Head of caudate nucleus (tissue), 42 donors: ENCODE measurements at regions not wholly inside any gene's neighbourhood (a gene's known extent, or its start where the extent isn't known, plus 50 kb on each side); places are given as distances from the start of the nearest gene placed in this dataset.

ENCODE experiments used
- DNase-seq, 42 donors: peaks; one replicate each; pipeline versions ENCODE4 v3.0.0 to v3.0.0-alpha.2; 2020 to 2021; ENCODE audit warnings: mixed read lengths in 7 of 42
- intact Hi-C: fragments of 100-400 bp; cut with DNase I; formaldehyde crosslinking; loops from one replicate; pipeline ENCODE4 v1.15.0; 2022

DNA sequence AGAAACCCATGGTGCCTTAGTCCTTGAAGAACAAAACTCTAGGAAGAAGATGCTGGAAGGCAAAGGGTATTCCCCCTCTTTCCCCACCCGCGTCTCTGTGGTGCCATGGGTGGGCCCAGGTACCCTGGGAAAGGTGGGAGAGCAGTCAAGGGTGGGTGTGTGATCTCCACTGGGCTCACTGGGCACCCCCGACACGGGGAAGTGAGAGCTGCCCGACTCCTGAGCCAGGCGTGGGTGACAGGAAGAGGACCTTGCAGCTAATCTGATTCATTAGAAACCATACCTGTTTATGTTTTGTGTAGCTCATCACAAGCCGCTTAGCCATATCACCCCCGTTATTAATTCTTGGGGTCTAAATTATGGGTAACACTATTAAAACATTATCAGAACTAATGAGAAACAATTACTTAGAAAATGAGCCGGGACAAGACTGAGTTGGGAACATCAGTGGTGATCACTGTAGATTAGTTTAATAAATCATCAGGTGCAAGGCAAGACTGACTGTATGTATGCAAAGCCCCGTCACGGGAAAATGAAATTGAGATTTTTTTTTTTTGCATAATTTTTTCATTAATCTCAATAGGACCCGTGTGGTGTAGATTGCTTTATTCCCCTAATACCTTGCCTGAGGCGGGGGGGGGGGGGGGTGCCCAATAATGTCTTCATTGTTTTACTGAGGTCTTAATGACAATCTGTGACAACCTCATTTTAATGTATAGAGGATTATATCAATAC, 77.3 kb downstream of the ZIC5 start:
- DNase-seq: no peak
- intact Hi-C loops: no loop called here

DNA sequence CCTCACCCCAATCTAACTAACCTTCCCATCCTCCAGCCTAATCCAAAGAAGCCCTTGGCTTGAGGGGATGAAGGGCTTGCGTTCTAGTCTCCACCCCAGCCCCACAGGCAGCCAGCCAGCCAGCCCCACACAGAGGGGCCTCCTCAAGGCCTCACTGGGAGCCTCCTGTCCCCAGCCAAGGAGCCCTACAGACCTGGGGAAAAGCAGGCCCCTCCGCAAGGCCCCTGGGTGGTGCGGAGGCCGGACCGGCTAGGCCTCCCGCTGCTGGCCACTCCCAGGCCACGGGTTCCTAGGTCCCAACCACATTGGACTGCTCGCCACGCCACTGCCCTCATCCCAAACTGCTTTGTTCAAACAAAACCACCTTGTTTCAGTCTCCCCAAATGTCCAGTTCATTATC, 78.0 kb downstream of the ZIC5 start:
- intact Hi-C loops: no loop called here
- peak in 1 of 42 donors; percentile 22 for DNase-seq

DNA sequence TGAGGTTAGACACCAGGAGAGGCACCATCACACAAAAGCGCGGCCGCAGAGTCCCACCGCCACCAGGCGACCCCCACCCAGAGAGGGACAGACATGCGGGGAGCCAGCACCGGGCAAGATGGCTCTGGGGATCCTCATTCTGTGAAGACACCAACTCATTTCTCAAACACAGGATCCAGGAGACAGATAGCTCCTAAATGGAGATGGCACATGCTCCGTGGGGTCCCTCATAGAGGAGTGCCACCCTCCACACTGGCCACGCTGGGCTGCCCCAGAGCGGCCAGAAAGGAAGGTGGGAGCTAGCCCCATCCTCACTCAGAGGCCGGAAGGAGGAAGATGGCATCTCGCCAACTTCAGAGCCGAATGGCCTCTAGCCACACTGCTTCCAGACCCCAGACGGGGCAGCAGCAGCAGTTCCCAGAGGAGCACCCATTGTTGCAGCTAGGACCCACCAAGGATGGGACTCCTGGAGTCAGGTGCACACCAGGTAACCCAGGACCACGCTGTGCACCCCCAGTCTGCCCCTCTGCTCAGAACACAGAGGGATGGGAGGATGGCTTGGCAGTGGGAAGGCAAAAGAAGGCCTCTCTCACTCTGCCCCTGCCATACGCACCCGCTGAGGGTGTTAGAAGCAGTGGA, 78.6 kb downstream of the ZIC5 start:
- DNase-seq: peak in 3 of 42 donors; percentile 6 to 41 (median 35)
- intact Hi-C loops: no loop called here

DNA sequence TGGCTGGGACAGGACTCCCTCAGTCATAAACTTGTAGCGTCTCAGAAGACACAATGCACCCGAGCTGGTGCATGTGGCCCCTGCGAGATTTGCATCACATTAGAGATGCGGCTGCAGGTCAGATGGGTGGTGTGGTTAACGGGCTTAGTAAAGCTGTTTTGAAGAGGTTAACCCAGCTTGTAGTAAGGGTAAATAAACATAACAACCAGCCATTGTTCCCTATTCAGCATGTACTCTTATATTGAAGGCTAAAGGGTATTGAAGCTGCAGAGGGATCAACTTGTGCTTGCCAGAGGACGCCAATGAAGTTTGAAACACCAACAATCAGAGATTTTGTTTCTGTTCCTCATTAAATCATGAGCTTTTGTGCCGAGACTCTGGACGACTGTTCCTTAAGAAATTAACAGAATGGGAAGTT, 79.4 kb downstream of the ZIC5 start:
- intact Hi-C loops: no loop called here
- peak in 4 of 42 donors; percentile 8 to 36 (median 25) for DNase-seq

DNA sequence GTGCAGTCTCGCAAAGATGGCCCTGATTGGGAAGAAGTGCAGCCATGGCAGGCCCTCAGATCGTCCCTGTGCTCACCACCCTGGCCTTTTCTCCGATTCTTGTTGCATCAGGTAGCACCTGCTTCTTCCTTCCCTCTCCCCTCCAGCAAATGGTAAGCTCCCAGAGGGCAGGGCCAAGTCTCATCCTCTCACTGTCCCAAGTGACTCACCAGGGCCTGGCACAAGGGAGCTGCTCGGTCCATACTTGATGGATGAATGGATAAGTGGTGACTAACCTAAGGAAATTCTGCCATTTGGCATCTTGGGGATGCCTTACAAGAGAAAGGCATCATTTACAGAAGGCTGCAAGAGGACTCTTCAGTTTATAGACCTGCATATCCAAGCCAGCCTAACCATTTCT, 84.9 kb downstream of the ZIC5 start:
- peak in 2 of 42 donors; percentile 27 to 32 for DNase-seq
- intact Hi-C loops: no loop called here

DNA sequence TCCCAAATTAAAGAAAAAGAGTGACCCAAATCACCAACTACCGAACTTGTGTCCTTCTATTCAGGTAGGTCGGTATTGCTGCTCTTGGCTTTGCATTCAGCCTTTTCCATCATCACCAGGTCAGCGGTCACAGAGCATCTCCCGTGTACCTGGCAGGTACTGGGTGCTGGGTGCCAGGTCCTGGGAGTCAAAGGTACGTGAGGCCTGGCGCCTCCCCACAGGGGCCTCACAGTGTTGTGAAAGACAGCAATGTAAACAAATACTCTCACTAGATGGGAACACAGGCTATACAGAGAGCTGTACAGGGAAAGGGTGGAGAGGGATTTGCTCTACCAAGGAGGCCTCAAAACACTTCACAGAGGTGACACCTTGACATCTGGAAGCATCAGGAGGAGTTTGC, 86.7 kb downstream of the ZIC5 start:
- peak in 2 of 42 donors; percentile 20 to 22 for DNase-seq
- intact Hi-C loops: no loop called here

DNA sequence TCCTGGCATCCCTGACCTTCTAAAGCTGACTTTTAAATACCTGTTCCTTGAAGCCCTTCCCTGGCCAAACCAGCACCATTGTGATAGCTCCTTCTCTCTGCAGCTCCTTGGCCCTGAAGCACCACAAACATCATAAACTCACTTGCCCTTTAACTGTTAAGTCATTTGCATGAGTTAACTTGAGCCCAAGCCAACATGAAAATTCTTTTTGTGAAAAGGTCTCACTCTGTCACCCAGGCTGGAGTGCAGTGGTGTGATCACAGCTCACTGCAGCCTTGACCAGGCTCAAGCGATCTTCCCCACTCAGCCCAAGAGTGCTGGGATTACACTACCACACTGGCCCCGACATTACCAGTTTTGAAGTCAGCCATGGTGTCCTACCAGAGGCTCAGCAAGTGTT, 87.8 kb downstream of the ZIC5 start:
- intact Hi-C loops: no loop called here
- DNase-seq: peak in 2 of 42 donors; percentile 23 to 24

DNA sequence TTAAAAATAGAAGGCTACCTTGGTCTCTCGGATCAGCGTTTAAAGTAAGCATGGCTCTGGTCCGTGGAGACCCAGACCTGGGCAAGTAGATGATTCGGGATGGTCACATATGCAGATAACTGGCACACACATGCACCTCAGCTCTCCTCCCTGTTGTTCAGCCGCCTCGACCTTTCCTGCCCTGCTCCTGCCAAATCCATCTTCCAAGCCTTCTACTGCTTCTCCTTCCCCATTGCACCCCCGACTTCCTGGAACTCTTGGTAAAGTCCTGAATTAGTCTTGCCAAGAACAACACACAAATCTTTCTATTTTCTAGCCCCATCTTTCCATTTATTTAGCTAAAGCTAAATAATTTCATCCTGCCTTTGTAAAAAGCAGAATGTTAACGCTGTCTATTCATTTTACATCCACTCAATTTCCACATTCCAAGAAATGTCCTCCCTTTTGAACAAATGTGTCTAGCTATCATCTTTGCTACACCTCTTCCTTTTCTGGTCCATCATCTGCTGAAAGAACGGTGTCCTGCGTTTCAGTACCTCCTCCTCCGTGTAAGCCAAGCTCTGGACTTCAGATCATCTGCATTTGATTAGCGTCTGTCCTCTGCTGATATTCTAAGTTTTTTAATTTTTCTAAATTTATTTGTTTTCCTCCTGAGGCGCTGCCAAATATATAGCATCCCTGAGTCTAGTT, 92.5 kb downstream of the ZIC5 start:
- intact Hi-C loops: no loop called here
- DNase-seq: peak in 2 of 42 donors; percentile 24 to 31

DNA sequence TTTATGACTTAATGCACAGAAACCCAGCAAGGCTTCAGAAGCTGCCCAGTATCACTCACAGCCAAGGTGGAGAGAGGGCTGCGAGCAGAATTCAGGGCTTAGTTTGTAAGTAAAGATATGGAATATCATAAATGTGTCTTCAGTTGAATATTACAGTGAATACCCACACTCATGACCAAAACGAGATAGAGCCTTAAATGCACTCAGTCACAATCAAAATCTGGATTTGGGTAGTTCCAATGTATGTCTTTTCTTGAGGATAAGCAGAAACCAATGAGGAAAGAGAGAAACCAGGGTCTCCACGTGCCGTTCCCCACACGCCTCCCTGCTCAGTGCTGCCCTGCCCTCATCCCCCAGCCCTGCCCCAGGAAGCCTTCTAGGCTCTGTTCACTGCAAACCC, 94.9 kb downstream of the ZIC5 start:
- peak in 1 of 42 donors; percentile 39 for DNase-seq

DNA sequence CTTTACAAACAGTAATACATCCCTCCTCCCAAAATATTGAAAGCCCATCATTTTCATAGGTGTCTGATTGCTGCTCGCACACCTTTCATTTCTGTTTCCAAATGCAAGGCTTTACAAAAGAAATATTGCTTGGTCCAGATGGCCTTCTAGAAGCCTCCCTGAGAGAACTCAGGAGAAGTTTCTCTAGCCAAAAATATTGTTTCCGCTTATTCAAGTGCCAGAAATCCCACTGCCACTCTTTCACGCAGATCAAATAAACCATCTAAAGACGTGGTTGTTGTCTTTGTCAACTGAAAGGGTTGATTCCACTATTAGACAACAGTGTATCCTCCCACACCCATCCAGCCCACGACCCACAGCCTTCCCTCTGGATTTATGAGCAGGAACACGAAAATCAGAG, 96.2 kb downstream of the ZIC5 start:
- DNase-seq: peak in 1 of 42 donors; percentile 14
- intact Hi-C loops: no loop called here

More for the DNA sequence above, 94.9 kb downstream of the ZIC5 start:
- intact Hi-C loops: no loop called here

DNA sequence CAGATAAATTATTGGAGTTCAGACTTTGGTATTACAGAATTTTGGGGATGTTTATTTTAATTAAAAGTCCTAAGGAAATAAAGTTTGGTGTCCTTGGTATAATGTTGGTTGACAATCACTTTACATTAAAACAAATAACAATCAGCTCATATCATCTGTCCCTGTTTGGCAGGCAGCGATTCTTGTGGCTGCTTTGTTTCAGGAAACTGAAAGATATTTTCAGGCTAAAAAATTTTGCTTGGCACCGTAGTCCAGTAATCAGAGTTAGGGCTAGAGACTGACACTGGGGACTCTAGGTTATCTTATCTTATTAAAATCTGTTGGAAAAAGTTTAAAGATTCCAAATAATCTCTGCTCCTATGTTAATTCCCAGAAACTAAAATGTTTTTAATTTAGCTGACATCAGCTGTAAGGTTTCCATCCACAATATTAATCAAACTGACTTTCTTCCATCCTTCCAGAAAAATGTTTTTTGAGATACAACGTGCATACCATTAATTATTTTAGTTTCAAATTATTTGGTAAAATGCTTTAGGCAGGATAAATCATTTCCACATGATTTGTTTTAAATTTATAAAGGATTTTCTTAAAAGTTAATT, 97.6 kb downstream of the ZIC5 start:
- intact Hi-C loops: no loop called here
- peak in 1 of 42 donors; percentile 37 for DNase-seq

DNA sequence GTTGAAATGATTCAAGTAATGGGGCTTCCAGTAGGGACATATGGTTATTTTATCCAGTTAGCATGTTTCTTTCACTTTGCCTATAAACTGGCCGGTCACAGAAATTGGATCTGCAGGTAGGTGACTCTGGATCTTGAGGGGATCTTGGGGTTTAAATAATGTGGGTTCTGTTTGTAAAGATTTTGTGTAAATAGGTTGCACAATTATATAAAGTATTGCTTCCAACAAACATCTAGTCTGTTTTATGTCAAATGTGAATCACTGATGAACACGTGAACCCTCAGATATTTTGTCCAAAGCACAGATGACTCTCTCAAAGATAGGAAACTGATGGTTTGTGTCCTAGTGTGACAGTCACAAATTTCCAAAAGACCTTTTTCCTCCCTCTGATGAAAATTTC, 98.4 kb downstream of the ZIC5 start:
- intact Hi-C loops: no loop called here
- DNase-seq: no peak

DNA sequence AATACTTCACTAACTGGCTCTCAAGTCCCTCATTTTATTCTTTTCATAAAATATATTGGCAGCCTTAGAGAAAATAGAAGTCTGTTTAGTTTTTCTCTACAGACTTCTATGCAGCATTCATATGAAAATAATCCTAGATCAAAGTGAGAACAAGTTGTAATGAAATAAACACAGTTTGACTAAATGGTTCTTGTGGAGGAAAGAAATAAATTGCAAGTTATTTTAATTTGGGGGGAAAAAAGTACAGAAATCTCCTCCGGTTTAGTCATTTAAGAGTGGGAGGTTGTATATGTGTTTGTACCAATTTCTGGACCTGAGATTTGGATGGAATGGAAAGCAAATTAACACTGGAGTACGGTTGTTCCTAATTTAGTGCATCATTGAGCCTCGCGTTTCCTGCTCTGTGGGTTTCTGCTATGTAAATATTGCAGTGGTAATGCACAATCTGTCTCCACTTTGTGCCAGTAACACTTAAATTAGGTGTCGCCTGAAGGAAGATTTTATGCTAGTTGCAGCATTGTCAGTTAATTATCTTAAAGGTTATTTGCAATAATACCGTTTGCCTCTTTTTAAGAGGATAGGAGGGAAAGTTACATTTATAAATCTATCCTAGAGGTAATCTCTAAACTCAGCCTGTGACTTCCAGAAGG, 100.2 kb downstream of the ZIC5 start:
- intact Hi-C loops: no loop called here
- peak in 1 of 42 donors; percentile 26 for DNase-seq

DNA sequence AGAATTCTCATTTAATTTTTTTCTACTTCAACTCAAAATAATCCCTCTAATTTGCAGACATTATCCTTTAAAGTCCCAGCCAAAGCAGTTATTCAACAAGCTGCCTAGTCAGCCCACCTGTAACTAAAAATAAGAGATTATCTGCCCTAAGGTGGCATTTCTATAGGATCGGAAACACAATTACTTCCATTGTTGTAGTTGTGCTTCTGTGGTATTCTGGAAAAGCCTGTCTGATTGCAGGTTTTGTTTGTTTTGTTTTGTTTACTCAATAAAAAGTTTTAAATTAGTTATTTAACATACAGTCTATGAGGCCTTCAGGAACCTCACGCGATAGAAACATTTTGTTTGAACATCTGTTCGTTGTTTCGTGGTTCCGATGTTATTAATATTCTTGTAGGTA, 101.0 kb downstream of the ZIC5 start:
- intact Hi-C loops: no loop called here
- no peak for DNase-seq

DNA sequence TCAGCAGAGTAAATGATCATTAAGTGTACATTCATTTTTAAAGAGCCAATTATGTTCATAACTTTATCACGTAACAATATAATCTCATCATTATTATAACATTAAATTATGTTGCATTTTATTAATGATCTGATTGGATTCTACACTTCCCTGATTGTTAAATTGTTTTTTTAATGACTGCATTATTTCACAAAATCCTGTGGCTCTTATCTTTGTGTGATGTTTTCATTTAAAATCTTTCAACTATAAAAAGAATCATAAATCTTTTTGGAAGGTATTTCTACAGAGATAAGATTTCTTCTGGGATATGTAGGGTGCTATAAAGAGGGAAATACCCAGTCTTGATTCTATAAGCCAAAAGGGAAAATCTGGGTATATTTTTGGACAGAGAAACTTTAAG, 101.7 kb downstream of the ZIC5 start:
- intact Hi-C loops: no loop called here
- DNase-seq: no peak

DNA sequence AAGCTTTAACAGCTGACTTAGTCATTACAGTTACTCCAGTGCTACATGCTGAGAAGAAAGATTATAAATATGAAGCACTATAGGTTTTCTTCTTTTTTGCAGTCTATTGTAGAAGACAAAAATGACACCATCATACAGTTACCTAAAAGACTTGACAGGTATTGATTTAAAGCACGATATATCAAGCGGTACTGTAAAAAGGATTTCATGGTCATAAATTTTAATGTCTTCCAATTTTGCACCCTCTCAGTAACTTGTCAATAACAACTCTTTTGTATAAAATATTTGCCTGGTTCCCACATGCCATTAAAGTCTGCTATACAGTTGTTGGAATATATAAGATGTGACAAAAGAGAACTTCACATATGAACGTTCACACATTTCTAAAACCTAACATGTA, 102.8 kb downstream of the ZIC5 start:
- no peak for DNase-seq
- intact Hi-C loops: no loop called here

DNA sequence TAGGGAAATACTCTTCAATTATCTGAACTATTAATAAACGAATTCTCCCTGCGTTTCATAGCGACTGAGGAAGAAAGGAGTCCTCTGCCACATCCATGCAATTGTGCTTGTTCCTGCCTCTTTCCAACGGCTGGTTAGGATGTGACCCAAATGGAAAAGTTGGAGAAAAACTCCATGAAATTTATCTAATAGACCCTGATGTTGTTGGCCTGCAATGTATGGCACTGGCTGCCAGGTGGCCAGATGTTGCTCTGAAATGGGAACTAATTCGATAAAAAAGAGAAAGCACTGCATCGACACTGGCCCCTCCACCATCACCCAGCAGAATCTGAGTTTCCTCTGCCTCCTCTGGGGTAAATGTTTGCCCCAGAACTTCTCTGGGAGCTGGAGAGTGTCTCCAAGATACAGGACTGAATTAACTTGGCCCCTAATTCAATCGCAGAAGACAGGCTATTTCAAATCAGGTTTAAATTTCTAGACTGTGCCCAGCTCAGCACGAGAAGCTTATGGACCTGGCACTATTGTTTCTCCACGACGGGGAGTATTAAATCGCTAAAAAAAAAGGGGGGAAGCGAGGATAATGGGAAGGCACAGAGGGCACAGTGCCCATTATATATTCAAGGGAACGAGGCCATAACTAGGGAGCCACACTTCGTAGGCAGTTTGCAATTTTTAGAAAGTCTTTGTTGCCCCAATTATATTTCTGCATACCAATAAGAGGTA, 103.9 kb downstream of the ZIC5 start:
- DNase-seq: peak in 1 of 42 donors; percentile 28
- intact Hi-C loops: no loop called here

DNA sequence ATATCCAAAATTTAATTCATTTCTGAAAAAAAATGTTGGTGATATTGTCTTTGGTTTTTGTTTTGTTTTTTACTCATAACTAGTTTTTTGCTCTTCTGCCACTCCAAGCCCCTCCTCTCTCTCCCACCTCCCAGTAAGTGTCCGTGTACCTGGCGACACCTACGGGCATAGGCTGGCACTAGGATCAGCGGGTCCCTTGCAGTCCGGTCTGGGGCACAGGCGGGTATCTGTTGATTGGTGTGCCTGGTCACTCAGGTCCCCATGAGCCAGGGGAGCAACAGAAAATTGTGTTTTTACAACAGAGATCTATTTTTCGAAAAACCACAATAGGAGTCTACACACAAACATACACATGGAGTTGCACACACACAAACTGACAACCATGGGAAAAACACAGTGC, 104.8 kb downstream of the ZIC5 start:
- DNase-seq: peak in 1 of 42 donors; percentile 35
- intact Hi-C loops: no loop called here
